NCI-H446 treated with DMSO at 0.1 percent for 48 hours (cell line): ENCODE measurements at regions not wholly inside any gene's neighbourhood (a gene's known extent, or its start where the extent isn't known, plus 50 kb on each side); places are given as distances from the start of the nearest gene placed in this dataset.

Experiments
- DNase-seq: peaks from one replicate; lab custom pipeline; 2025; lab: John Stamatoyannopoulos, UW

GRCh38 chr15:62444104-62445022 lies 279.3 kb upstream of the C2CD4B start:
- DNase-seq, result no peak

GRCh38 chr15:62445244-62445643 lies 280.2 kb upstream of the C2CD4B start:
- no peak for DNase-seq

- DNase-seq, result no peak
Measured at GRCh38 chr15:62446984-62447383, 281.9 kb upstream of the C2CD4B start.

- no peak for DNase-seq
Measured at GRCh38 chr15:62447742-62448141, 282.7 kb upstream of the C2CD4B start.

GRCh38 chr15:62449638-62450037 lies 284.6 kb upstream of the C2CD4B start:
- DNase-seq, result no peak

GRCh38 chr15:62450061-62450460 lies 285.0 kb upstream of the C2CD4B start:
- no peak for DNase-seq

- DNase-seq, result no peak
Measured at GRCh38 chr15:62452026-62452425, 286.9 kb upstream of the C2CD4B start.

- no peak for DNase-seq
Measured at GRCh38 chr15:62452667-62453066, 287.6 kb upstream of the C2CD4B start.

GRCh38 chr15:62453375-62453774 lies 288.3 kb upstream of the C2CD4B start:
- DNase-seq, result no peak

GRCh38 chr15:62453981-62454380 lies 288.9 kb upstream of the C2CD4B start:
- DNase-seq, result no peak

GRCh38 chr15:62454567-62455172 lies 289.6 kb upstream of the C2CD4B start:
- no peak for DNase-seq

GRCh38 chr15:62455441-62455921 lies 290.4 kb upstream of the C2CD4B start:
- no peak for DNase-seq

GRCh38 chr15:62456011-62456920 lies 291.2 kb upstream of the C2CD4B start:
- DNase-seq, result no peak

- DNase-seq, result no peak
Measured at GRCh38 chr15:62457100-62457499, 292.0 kb upstream of the C2CD4B start.

- no peak for DNase-seq
Measured at GRCh38 chr15:62459875-62460274, 294.8 kb upstream of the C2CD4B start.

GRCh38 chr15:62462268-62462667 lies 297.2 kb upstream of the C2CD4B start:
- DNase-seq, result no peak

- no peak for DNase-seq
Measured at GRCh38 chr15:62462721-62463120, 297.6 kb upstream of the C2CD4B start.

- no peak for DNase-seq
Measured at GRCh38 chr15:62464705-62465104, 299.6 kb upstream of the C2CD4B start.

GRCh38 chr15:62465173-62465572 lies 300.1 kb upstream of the C2CD4B start:
- DNase-seq, result no peak

GRCh38 chr15:62469478-62469873 lies 304.4 kb upstream of the C2CD4B start:
- no peak for DNase-seq

GRCh38 chr15:62469874-62470688 lies 305.0 kb upstream of the C2CD4B start:
- no peak for DNase-seq
